ENCODE measurements at regions not wholly inside any gene's neighbourhood (a gene's known extent, or its start where the extent isn't known, plus 50 kb on each side); places are given as distances from the start of the nearest gene placed in this dataset.
"Not testable (repeated sequence)": the region's sequence is repeated elsewhere in the genome, so short reads cannot be mapped to it uniquely, and the experiment has no call there.

DNA sequence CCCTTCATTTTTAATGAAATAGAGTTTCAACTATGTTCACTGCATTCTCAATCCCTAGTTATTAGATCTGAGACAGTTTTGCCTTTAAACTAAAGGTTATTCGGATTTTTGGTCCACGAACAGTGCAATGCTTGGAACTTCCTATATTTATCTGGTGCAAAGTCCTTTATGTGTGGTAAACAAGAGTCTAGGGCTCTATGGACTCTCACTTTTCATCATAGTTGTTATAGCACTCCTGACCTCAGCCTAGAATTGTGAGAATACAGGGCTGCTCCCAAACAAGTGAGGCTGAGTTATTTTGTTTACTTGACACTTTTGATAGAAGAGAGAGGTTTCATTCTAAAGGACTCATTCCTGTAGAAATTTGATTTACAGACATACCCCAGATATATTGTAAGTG is 692.1 kb downstream of the TTLL7 start:
- TF ChIP-seq, protein P1, sequence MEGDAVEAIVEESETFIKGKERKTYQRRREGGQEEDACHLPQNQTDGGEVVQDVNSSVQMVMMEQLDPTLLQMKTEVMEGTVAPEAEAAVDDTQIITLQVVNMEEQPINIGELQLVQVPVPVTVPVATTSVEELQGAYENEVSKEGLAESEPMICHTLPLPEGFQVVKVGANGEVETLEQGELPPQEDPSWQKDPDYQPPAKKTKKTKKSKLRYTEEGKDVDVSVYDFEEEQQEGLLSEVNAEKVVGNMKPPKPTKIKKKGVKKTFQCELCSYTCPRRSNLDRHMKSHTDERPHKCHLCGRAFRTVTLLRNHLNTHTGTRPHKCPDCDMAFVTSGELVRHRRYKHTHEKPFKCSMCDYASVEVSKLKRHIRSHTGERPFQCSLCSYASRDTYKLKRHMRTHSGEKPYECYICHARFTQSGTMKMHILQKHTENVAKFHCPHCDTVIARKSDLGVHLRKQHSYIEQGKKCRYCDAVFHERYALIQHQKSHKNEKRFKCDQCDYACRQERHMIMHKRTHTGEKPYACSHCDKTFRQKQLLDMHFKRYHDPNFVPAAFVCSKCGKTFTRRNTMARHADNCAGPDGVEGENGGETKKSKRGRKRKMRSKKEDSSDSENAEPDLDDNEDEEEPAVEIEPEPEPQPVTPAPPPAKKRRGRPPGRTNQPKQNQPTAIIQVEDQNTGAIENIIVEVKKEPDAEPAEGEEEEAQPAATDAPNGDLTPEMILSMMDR (IDR thresholded peaks at IDR 0.05; ENCODE audit: low read length), result not testable (repeated sequence)
- TF ChIP-seq EZH2 (IDR thresholded peaks at IDR 0.05; ENCODE audit: borderline replicate concordance, low read length), result not testable (repeated sequence)
